NCI-H1417 treated with DMSO at 0.1 percent for 48 hours (cell line): ENCODE measurements at regions not wholly inside any gene's neighbourhood (a gene's known extent, or its start where the extent isn't known, plus 50 kb on each side); places are given as distances from the start of the nearest gene placed in this dataset.
"Not testable (repeated sequence)": the region's sequence is repeated elsewhere in the genome, so short reads cannot be mapped to it uniquely, and the experiment has no call there.

Source experiments
- DNase-seq: peaks from one replicate; lab custom pipeline; 2025; lab: John Stamatoyannopoulos, UW

GRCh38 chr5:92556747-92557146, 1024.3 kb downstream of the NR2F1-AS1 start:
- no peak for DNase-seq

GRCh38 chr5:92554447-92555085, 1026.5 kb downstream of the NR2F1-AS1 start:
- no peak for DNase-seq

GRCh38 chr5:92553326-92553725, 1027.7 kb downstream of the NR2F1-AS1 start:
- no peak for DNase-seq

GRCh38 chr5:92552206-92553160, 1028.5 kb downstream of the NR2F1-AS1 start:
- DNase-seq, result no peak

GRCh38 chr5:92548346-92548745, 1032.7 kb downstream of the NR2F1-AS1 start:
- no peak for DNase-seq

GRCh38 chr5:92544596-92544995, 1036.4 kb downstream of the NR2F1-AS1 start:
- DNase-seq, result no peak

GRCh38 chr5:92544036-92544435, 1037.0 kb downstream of the NR2F1-AS1 start:
- DNase-seq, result no peak

- DNase-seq, result no peak
Observed at GRCh38 chr5:92543201-92543600, 1037.8 kb downstream of the NR2F1-AS1 start.

GRCh38 chr5:92542017-92542416, 1039.0 kb downstream of the NR2F1-AS1 start:
- not testable (repeated sequence) for DNase-seq

- no peak for DNase-seq
Observed at GRCh38 chr5:92527311-92528078, 1053.5 kb downstream of the NR2F1-AS1 start.

GRCh38 chr5:92525131-92525530, 1055.9 kb downstream of the NR2F1-AS1 start:
- DNase-seq, result no peak

GRCh38 chr5:92519811-92520632, 1061.0 kb downstream of the NR2F1-AS1 start:
- DNase-seq, result no peak

- DNase-seq, result no peak
Observed at GRCh38 chr5:92518318-92518904, 1062.6 kb downstream of the NR2F1-AS1 start.

- DNase-seq, result no peak
Observed at GRCh38 chr5:92514896-92515295, 1066.1 kb downstream of the NR2F1-AS1 start.

- no peak for DNase-seq
Observed at GRCh38 chr5:92513067-92513466, 1068.0 kb downstream of the NR2F1-AS1 start.

- no peak for DNase-seq
Observed at GRCh38 chr5:92508271-92508670, 1072.7 kb downstream of the NR2F1-AS1 start.

- no peak for DNase-seq
Observed at GRCh38 chr5:92505925-92506324, 1075.1 kb downstream of the NR2F1-AS1 start.

GRCh38 chr5:92505145-92505544, 1075.9 kb downstream of the NR2F1-AS1 start:
- DNase-seq, result no peak

- no peak for DNase-seq
Observed at GRCh38 chr5:92504346-92504745, 1076.7 kb downstream of the NR2F1-AS1 start.

GRCh38 chr5:92500752-92501151, 1080.3 kb downstream of the NR2F1-AS1 start:
- no peak for DNase-seq

GRCh38 chr5:92496545-92496944, 1084.5 kb downstream of the NR2F1-AS1 start:
- no peak for DNase-seq
